ENCODE measurements at regions not wholly inside any gene's neighbourhood (a gene's known extent, or its start where the extent isn't known, plus 50 kb on each side); places are given as distances from the start of the nearest gene placed in this dataset.

DNA sequence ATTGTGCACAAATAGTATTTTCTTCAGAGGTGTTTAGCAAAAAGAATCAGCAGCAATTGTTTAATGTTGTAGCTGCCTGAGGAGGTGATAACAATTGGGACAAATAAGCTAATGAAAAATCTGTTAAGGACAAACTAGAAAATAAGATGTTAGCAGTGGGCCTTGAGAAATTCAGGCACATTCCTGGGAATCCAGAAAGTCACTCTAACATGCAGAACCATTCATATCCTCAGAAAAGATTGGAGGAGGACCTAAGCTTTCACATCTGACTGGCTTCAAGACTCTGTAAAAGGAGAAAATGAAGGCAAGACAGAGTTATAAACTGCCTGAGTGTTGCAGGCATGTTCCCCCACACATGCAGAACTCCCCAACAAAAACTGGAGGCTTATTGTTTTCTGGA, 353.5 kb upstream of the RGPD4 start:
- Histone ChIP-seq H4K20me1 (ENCODE audit: control insufficient read depth, insufficient read depth, insufficient read length) (no peaks in the 10 kb centered on the region), H3K23ac (ENCODE audit: insufficient read length, low read depth, low read length) (no peak overlapping the region), H3K4me2 (ENCODE audit: insufficient read depth, insufficient read length, low read length) (no peak overlapping the region), H3K18ac (ENCODE audit: insufficient read length, low read depth, low read length) (no peak overlapping the region), H3K27ac (ENCODE audit: insufficient read length, low read depth, low read length) (no peak overlapping the region), H3T11ph (ENCODE audit: low read length) (no peak overlapping the region), H3K4ac (ENCODE audit: low read depth, low read length) (no peak overlapping the region), H2BK120ac (ENCODE audit: low read depth, low read length, poor library complexity, severe bottlenecking) (no peak overlapping the region), H3K23me2 (ENCODE audit: insufficient read length, low read depth, low read length, poor library complexity, severe bottlenecking) (no peaks in the 10 kb centered on the region), H2BK5ac (ENCODE audit: insufficient read length, low read length) (no peak overlapping the region), H3K14ac (ENCODE audit: insufficient read depth, low read length) (no peak overlapping the region), H3K9ac (ENCODE audit: extremely low read depth, insufficient read length, low read length) (no peak overlapping the region), H2BK12ac (ENCODE audit: insufficient read length, low read depth, low read length) (no peak overlapping the region), H2AK5ac (ENCODE audit: insufficient read length, low read length) (no peak overlapping the region), H4K8ac (replicated peaks; ENCODE audit: insufficient read length, low read depth, low read length) (no peak overlapping the region), H3K4me1 (ENCODE audit: insufficient read depth, low read length) (no peaks in the 10 kb centered on the region), H2BK20ac (ENCODE audit: low read depth, low read length, poor library complexity, severe bottlenecking) (no peak overlapping the region), H2BK15ac (ENCODE audit: low read depth, low read length) (no peak overlapping the region), H3K79me1 (ENCODE audit: insufficient read depth, low read depth, low read length, poor library complexity, severe bottlenecking) (no peaks in the 10 kb centered on the region), H4K5ac (ENCODE audit: insufficient read length, low read depth, low read length) (no peak overlapping the region), H3K79me2 (ENCODE audit: insufficient read depth, low read length) (no peaks in the 10 kb centered on the region), H2AFZ (ENCODE audit: low read length) (no peak overlapping the region), H3K27me3 (ENCODE audit: insufficient read depth, low read length) (no peaks in the 10 kb centered on the region), H4K91ac (ENCODE audit: insufficient read length, low read depth, low read length) (no peak overlapping the region), H3K56ac (ENCODE audit: insufficient read length, low read depth, low read length) (no peak overlapping the region), H3K9me3 (ENCODE audit: control insufficient read depth, low read depth, low read length) (no peaks in the 10 kb centered on the region)
- Mint-ChIP-seq H3K4me3 (no peak overlapping the region), H3K4me1 (0 out of 4 replicates have a peak, but pooled peaks cover 0 to 3% of the 10 kb centered on the region in 2 experiments), H3K36me3 (ENCODE audit: insufficient read depth in 1 of 3, low read depth in 3 of 3) (peaks cover 8 to 16% (median 12%) of the 10 kb centered on the region in 3 experiments), H3K9me3 (peaks cover 25 to 28% of the 10 kb centered on the region in 2 experiments), H3K27ac (no peak overlapping the region), H3K27me3 (ENCODE audit: low read depth) (no peaks in the 10 kb centered on the region)
- TF ChIP-seq, protein P1, sequence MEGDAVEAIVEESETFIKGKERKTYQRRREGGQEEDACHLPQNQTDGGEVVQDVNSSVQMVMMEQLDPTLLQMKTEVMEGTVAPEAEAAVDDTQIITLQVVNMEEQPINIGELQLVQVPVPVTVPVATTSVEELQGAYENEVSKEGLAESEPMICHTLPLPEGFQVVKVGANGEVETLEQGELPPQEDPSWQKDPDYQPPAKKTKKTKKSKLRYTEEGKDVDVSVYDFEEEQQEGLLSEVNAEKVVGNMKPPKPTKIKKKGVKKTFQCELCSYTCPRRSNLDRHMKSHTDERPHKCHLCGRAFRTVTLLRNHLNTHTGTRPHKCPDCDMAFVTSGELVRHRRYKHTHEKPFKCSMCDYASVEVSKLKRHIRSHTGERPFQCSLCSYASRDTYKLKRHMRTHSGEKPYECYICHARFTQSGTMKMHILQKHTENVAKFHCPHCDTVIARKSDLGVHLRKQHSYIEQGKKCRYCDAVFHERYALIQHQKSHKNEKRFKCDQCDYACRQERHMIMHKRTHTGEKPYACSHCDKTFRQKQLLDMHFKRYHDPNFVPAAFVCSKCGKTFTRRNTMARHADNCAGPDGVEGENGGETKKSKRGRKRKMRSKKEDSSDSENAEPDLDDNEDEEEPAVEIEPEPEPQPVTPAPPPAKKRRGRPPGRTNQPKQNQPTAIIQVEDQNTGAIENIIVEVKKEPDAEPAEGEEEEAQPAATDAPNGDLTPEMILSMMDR (conservative IDR thresholded peaks at IDR 0.05): no peak
- no peak for DNase-seq

Data from H9 (cell line).